GM12878 (cell line): ENCODE measurements at regions not wholly inside any gene's neighbourhood (a gene's known extent, or its start where the extent isn't known, plus 50 kb on each side); places are given as distances from the start of the nearest gene placed in this dataset.

Experiments used
- ATAC-seq: fragments of 200-7000 bp; cut with Tn5 transposase; 3 replicates; pipeline ENCODE4 v1.9.1; 2020; ENCODE audit warnings: mild to moderate bottlenecking, moderate library complexity
- BruUV-seq: library from RNA; stranded (reverse); fragments of 400-500 nt; replicated peaks from 2 replicates; lab custom pipeline; 2021; lab: Mats Ljungman, UMichigan
- CTCF ChIA-PET: fragments of 300-600 bp; sonication (Branson Sonifier 250); formaldehyde crosslinking; extraction: SDS; loops from one replicate; lab custom pipeline; 2021; ENCODE audit warnings: inconsistent platforms; lab: Yijun Ruan, JAX
- POLR2A ChIA-PET: fragments of 350-600 bp; formaldehyde crosslinking; extraction: SDS; loops from one replicate; lab custom pipeline; 2021; ENCODE audit warnings: inconsistent platforms; lab: Charles Lee
- RAD21 ChIA-PET: fragments of 300-600 bp; sonication (Branson Sonifier 250); formaldehyde crosslinking; loops from one replicate; lab custom pipeline; 2023; ENCODE audit warnings: antibody characterized with exemption; ENCODE audit not compliant: unreplicated experiment; lab: Charles Lee
- SMC1A ChIA-PET: fragments of 300-600 bp; sonication (Branson Sonifier 250); formaldehyde crosslinking; loops from one replicate; lab custom pipeline; 2023; ENCODE audit not compliant: unreplicated experiment, uncharacterized antibody; lab: Charles Lee
- DNase-seq: peaks from one replicate; pipeline ENCODE4 v3.0.0-alpha.2; 2011; ENCODE audit warnings: low read depth, low spot score
- FAIRE-seq: peaks from 3 replicates; lab custom pipeline; 2011; peaks lifted over from hg19 to GRCh38; lab: Jason Lieb, UNC
- H2AFZ ChIP-seq: 2 replicates; pipeline ENCODE4 v1.6.0; 2011; ENCODE audit warnings: low read depth, low read length, control low read depth; ENCODE audit not compliant: control insufficient read depth
- H3K27ac ChIP-seq: 2 replicates; pipeline ENCODE4 v1.5.1; 2011; ENCODE audit warnings: control low read depth; ENCODE audit not compliant: control insufficient read depth, insufficient read depth
- H3K27me3 ChIP-seq, 2 experiments: replicated peaks in 1 of 2; 2 replicates each; pipeline versions ENCODE4 v1.6.0 to v1.6.1; 2011; ENCODE audit warnings: low read length in 1 of 2; ENCODE audit not compliant: control insufficient read depth in 2 of 2, insufficient read depth in 2 of 2
- H3K36me3 ChIP-seq, 2 experiments: 2 replicates each; pipeline ENCODE4 v1.5.1; 2011; ENCODE audit warnings: low read length in 1 of 2; ENCODE audit not compliant: control insufficient read depth in 2 of 2, insufficient read depth in 2 of 2
- H3K4me1 ChIP-seq: 2 replicates; pipeline ENCODE4 v1.6.1; 2011; ENCODE audit warnings: mild to moderate bottlenecking, low read length, moderate library complexity, mixed read lengths; ENCODE audit not compliant: control insufficient read depth, insufficient read depth
- H3K4me2 ChIP-seq: 2 replicates; pipeline ENCODE4 v1.6.0; 2011; ENCODE audit warnings: control low read depth; ENCODE audit not compliant: control insufficient read depth, insufficient read depth
- H3K4me3 ChIP-seq: fragments of 200-600 bp; sonication (generic); 2 replicates; pipeline ENCODE4 v1.5.1; 2016
- H3K79me2 ChIP-seq: 2 replicates; pipeline ENCODE4 v1.6.0; 2011; ENCODE audit warnings: low read length; ENCODE audit not compliant: control insufficient read depth, insufficient read depth
- H3K9ac ChIP-seq: 2 replicates; pipeline ENCODE4 v1.8.0; 2011; ENCODE audit warnings: low read length, control low read depth, mixed read lengths; ENCODE audit not compliant: control insufficient read depth, insufficient read depth
- H3K9me3 ChIP-seq: replicated peaks from 3 replicates; pipeline ENCODE4 v1.5.1; 2011; ENCODE audit warnings: mild to moderate bottlenecking, low read length; ENCODE audit not compliant: control insufficient read depth, insufficient read depth
- H4K20me1 ChIP-seq: 2 replicates; pipeline ENCODE4 v1.6.0; 2011; ENCODE audit not compliant: control insufficient read depth, insufficient read depth
- ATF7 ChIP-seq: fragments of 450-650 bp; IDR thresholded peaks from 2 replicates; pipeline ENCODE4 v1.6.1; 2016; ENCODE audit warnings: low read depth, mild to moderate bottlenecking
- BMI1 ChIP-seq: fragments of 450-650 bp; IDR thresholded peaks from 2 replicates; pipeline ENCODE4 v1.6.1; 2016; ENCODE audit warnings: mild to moderate bottlenecking, moderate library complexity, borderline replicate concordance
- EZH2 ChIP-seq: IDR thresholded peaks from 2 replicates; pipeline ENCODE4 v1.6.1; 2012; ENCODE audit warnings: low read depth, mild to moderate bottlenecking, control low read depth, inconsistent platforms, low read length, borderline replicate concordance; ENCODE audit not compliant: control insufficient read depth
- FOXK2 ChIP-seq: fragments of 450-650 bp; IDR thresholded peaks from 2 replicates; pipeline ENCODE4 v1.6.1; 2017; ENCODE audit warnings: mild to moderate bottlenecking, moderate library complexity
- HDGF ChIP-seq: fragments of 450-650 bp; IDR thresholded peaks from 2 replicates; pipeline ENCODE4 v1.6.1; 2016; ENCODE audit warnings: antibody characterized with exemption
- IKZF2 ChIP-seq, 2 experiments: fragments of 450-650 bp; IDR thresholded peaks; 2 replicates each; pipeline ENCODE4 v1.6.1; 2017; ENCODE audit warnings: mild to moderate bottlenecking in 2 of 2, moderate library complexity in 2 of 2
- KLF5 ChIP-seq: fragments of 450-650 bp; IDR thresholded peaks from 2 replicates; pipeline ENCODE4 v1.6.1; 2014; ENCODE audit warnings: mild to moderate bottlenecking; ENCODE audit not compliant: partially characterized antibody
- MXI1 ChIP-seq: fragments of 150-350 bp; IDR thresholded peaks from 2 replicates; pipeline ENCODE4 v1.6.1; 2011; ENCODE audit warnings: low read depth, mild to moderate bottlenecking, inconsistent platforms, low read length, improper control_type of control experiment
- NFIC ChIP-seq: IDR thresholded peaks from 2 replicates; pipeline ENCODE4 v1.6.1; 2012; ENCODE audit warnings: low read depth, mild to moderate bottlenecking, inconsistent platforms, low read length, moderate library complexity
- NR2C1 ChIP-seq: fragments of 450-650 bp; IDR thresholded peaks from 2 replicates; pipeline ENCODE4 v1.6.1; 2017; ENCODE audit warnings: antibody characterized with exemption, mild to moderate bottlenecking, moderate library complexity
- PAX5 ChIP-seq: IDR thresholded peaks from 2 replicates; pipeline ENCODE4 v1.6.1; 2011; ENCODE audit warnings: low read depth, low read length, borderline replicate concordance
- SUPT20H ChIP-seq: IDR thresholded peaks from 2 replicates; pipeline ENCODE4 v1.6.1; 2011; ENCODE audit warnings: low read depth, mild to moderate bottlenecking, low read length, moderate library complexity, borderline replicate concordance; ENCODE audit not compliant: control insufficient read depth
- TCF7 ChIP-seq: IDR thresholded peaks from 2 replicates; pipeline ENCODE4 v1.6.1; 2014; ENCODE audit warnings: antibody characterized with exemption, borderline replicate concordance
- YBX1 ChIP-seq: fragments of 450-650 bp; IDR thresholded peaks from 2 replicates; pipeline ENCODE4 v1.6.1; 2016; ENCODE audit warnings: antibody characterized with exemption
- ZZZ3 ChIP-seq: IDR thresholded peaks from 2 replicates; pipeline ENCODE4 v1.6.1; 2011; ENCODE audit warnings: low read depth; ENCODE audit not compliant: control insufficient read depth, insufficient read length
- in situ Hi-C: fragments of 300-500 bp; cut with MboI; formaldehyde crosslinking; loops from 9 replicates; pipeline ENCODE4 v1.14.3; 2018; ENCODE audit warnings: mixed read lengths
- intact Hi-C: fragments of 100-400 bp; cut with micrococcal nuclease; formaldehyde crosslinking; loops from one replicate; pipeline ENCODE4 v1.14.2; 2022; ENCODE audit not compliant: unreplicated experiment
- TF ChIP-seq, protein P1 (sequence below), 3 experiments: IDR thresholded peaks in 2 of 3; conservative IDR thresholded peaks in 1 of 3; 2 replicates each; pipeline ENCODE4 v1.5.1; 2011; ENCODE audit warnings: low read depth in 3 of 3, low read length in 3 of 3, mild to moderate bottlenecking in 3 of 3, control low read depth in 2 of 3, moderate library complexity in 2 of 3, inconsistent platforms in 1 of 3, mixed read lengths in 1 of 3; ENCODE audit not compliant: control insufficient read depth in 2 of 3, insufficient read depth in 1 of 3; ENCODE audit errors: extremely low read depth in 1 of 3
- TF ChIP-seq, protein P2 (sequence below): fragments of 450-650 bp; IDR thresholded peaks from 2 replicates; pipeline ENCODE4 v1.6.1; 2017; ENCODE audit warnings: mild to moderate bottlenecking
- TF ChIP-seq, protein P3 (sequence below): fragments of 450-650 bp; IDR thresholded peaks from 2 replicates; pipeline ENCODE4 v1.6.1; 2016; ENCODE audit warnings: mild to moderate bottlenecking
- TF ChIP-seq, protein P4 (sequence below): IDR thresholded peaks from 2 replicates; pipeline ENCODE4 v1.6.1; 2011; ENCODE audit warnings: borderline replicate concordance, low read depth, mild to moderate bottlenecking, moderate library complexity, mixed read lengths, low read length; ENCODE audit not compliant: insufficient read depth; ENCODE audit errors: extremely low read length
- TF ChIP-seq, protein P5 (sequence below): IDR thresholded peaks from 2 replicates; pipeline ENCODE4 v1.6.1; 2011; ENCODE audit warnings: low read depth, mild to moderate bottlenecking, low read length, moderate library complexity, borderline replicate concordance; ENCODE audit errors: extremely low read depth

DNA sequence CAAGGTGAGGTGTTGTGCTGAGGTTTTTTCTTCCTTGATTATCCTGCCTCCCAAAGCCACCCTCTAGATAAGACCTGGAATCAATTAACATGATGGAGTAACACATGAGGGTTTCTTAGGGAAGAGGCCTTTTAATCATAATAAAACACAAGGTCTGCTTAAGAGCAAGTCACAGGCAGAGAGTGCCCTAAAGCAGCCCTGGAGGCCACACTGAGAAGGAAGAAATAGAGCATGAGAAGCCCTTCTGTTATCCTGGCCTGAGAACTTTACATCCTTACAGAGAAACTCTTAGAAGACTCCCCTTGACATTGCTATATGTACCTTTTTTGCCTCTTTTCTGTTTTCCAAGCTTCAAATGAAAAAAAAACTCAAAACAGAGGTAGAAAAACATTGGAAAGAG lies 132.3 kb downstream of the CEP57L1 start:
- no peak for TF ChIP-seq TCF7
- TF ChIP-seq, protein P1, sequence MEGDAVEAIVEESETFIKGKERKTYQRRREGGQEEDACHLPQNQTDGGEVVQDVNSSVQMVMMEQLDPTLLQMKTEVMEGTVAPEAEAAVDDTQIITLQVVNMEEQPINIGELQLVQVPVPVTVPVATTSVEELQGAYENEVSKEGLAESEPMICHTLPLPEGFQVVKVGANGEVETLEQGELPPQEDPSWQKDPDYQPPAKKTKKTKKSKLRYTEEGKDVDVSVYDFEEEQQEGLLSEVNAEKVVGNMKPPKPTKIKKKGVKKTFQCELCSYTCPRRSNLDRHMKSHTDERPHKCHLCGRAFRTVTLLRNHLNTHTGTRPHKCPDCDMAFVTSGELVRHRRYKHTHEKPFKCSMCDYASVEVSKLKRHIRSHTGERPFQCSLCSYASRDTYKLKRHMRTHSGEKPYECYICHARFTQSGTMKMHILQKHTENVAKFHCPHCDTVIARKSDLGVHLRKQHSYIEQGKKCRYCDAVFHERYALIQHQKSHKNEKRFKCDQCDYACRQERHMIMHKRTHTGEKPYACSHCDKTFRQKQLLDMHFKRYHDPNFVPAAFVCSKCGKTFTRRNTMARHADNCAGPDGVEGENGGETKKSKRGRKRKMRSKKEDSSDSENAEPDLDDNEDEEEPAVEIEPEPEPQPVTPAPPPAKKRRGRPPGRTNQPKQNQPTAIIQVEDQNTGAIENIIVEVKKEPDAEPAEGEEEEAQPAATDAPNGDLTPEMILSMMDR (IDR thresholded peaks at IDR 0.05 in 2 of 3, conservative IDR thresholded peaks at IDR 0.05 in 1 of 3; ENCODE audit: control insufficient read depth in 2 of 3, extremely low read depth in 1 of 3, insufficient read depth in 1 of 3, low read depth in 3 of 3, low read length in 3 of 3), result no peak
- TF ChIP-seq NFIC, result no peak
- no peak for TF ChIP-seq HDGF
- TF ChIP-seq, protein P2, sequence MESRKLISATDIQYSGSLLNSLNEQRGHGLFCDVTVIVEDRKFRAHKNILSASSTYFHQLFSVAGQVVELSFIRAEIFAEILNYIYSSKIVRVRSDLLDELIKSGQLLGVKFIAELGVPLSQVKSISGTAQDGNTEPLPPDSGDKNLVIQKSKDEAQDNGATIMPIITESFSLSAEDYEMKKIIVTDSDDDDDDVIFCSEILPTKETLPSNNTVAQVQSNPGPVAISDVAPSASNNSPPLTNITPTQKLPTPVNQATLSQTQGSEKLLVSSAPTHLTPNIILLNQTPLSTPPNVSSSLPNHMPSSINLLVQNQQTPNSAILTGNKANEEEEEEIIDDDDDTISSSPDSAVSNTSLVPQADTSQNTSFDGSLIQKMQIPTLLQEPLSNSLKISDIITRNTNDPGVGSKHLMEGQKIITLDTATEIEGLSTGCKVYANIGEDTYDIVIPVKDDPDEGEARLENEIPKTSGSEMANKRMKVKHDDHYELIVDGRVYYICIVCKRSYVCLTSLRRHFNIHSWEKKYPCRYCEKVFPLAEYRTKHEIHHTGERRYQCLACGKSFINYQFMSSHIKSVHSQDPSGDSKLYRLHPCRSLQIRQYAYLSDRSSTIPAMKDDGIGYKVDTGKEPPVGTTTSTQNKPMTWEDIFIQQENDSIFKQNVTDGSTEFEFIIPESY, result no peak
- TF ChIP-seq FOXK2, result no peak
- no peak for TF ChIP-seq ATF7
- no peak for TF ChIP-seq BMI1
- TF ChIP-seq SUPT20H, result no peak
- TF ChIP-seq EZH2, result no peak
- TF ChIP-seq, protein P3, sequence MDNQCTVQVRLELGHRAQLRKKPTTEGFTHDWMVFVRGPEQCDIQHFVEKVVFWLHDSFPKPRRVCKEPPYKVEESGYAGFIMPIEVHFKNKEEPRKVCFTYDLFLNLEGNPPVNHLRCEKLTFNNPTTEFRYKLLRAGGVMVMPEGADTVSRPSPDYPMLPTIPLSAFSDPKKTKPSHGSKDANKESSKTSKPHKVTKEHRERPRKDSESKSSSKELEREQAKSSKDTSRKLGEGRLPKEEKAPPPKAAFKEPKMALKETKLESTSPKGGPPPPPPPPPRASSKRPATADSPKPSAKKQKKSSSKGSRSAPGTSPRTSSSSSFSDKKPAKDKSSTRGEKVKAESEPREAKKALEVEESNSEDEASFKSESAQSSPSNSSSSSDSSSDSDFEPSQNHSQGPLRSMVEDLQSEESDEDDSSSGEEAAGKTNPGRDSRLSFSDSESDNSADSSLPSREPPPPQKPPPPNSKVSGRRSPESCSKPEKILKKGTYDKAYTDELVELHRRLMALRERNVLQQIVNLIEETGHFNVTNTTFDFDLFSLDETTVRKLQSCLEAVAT, result no peak
- TF ChIP-seq PAX5, result no peak
- TF ChIP-seq, protein P4, sequence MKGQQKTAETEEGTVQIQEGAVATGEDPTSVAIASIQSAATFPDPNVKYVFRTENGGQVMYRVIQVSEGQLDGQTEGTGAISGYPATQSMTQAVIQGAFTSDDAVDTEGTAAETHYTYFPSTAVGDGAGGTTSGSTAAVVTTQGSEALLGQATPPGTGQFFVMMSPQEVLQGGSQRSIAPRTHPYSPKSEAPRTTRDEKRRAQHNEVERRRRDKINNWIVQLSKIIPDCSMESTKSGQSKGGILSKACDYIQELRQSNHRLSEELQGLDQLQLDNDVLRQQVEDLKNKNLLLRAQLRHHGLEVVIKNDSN, result no peak
- TF ChIP-seq MXI1, result no peak
- TF ChIP-seq, protein P5, sequence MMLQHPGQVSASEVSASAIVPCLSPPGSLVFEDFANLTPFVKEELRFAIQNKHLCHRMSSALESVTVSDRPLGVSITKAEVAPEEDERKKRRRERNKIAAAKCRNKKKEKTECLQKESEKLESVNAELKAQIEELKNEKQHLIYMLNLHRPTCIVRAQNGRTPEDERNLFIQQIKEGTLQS, result no peak
- TF ChIP-seq IKZF2 (IDR thresholded peaks at IDR 0.05), result no peak
- no peak for TF ChIP-seq KLF5
- no peak for TF ChIP-seq ZZZ3
- TF ChIP-seq NR2C1, result no peak
- TF ChIP-seq YBX1, result no peak
- no peak overlapping the region for H3K4me2 ChIP-seq
- ATAC-seq (no peak), DNase-seq (no peak), FAIRE-seq (no peak)
- ChIA-PET CTCF (interaction anchor here (0.6 kb wide), 1 partner anchor 155 kb away, joined by 4 read pairs; the partner anchor contains the start of gene CD164), POLR2A (no interaction called here), SMC1A (interaction anchor here (0.6 to 1.7 kb wide), 2 partner anchors 40 to 143 kb away, joined by 3 to 5 read pairs; no protein-coding TSS in a partner anchor), RAD21 (no interaction called here)
- no peaks in the 10 kb centered on the region for H3K9me3 ChIP-seq
- H3K4me1 ChIP-seq, result no peaks in the 10 kb centered on the region
- no peak overlapping the region for H2AFZ ChIP-seq
- BruUV-seq, result no TSS peak
- no peaks in the 10 kb centered on the region for H3K79me2 ChIP-seq
- intact Hi-C loops (no loop called here), in situ Hi-C loops (no loop called here)
- H3K27ac ChIP-seq, result no peak overlapping the region
- H3K27me3 ChIP-seq, result no peaks in the 10 kb centered on the region; a peak in 2 of 4 replicates
- H4K20me1 ChIP-seq, result no peaks in the 10 kb centered on the region
- H3K4me3 ChIP-seq, result no peak overlapping the region
- no peak overlapping the region for H3K9ac ChIP-seq
- no peaks in the 10 kb centered on the region for H3K36me3 ChIP-seq
